ENCODE measurements at regions not wholly inside any gene's neighbourhood (a gene's known extent, or its start where the extent isn't known, plus 50 kb on each side); places are given as distances from the start of the nearest gene placed in this dataset.

DNA sequence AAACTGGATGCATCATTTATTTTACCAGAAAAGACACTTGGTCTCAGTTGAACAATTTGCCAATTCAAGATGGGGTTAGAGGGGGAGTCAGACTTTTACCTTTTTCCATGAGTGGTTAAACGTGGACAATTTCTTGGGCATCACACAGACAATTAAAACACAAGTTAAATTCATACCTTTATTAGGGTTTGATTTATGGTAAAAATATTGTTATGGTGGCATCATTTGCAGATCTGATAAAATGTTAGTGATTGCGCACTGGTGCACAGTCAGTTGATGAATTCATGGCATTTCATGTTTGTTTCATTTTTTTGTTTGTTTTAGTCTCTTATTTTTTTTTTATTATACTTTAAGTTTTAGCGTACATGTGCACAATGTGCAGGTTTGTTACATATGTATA lies 399.9 kb downstream of the DOK5 start:
- H3K27me3 ChIP-seq: no peaks in the 10 kb centered on the region
- DNase-seq (no peak), ATAC-seq (no peak)
- H3K27ac ChIP-seq: no peak overlapping the region
- TF ChIP-seq, protein P1, sequence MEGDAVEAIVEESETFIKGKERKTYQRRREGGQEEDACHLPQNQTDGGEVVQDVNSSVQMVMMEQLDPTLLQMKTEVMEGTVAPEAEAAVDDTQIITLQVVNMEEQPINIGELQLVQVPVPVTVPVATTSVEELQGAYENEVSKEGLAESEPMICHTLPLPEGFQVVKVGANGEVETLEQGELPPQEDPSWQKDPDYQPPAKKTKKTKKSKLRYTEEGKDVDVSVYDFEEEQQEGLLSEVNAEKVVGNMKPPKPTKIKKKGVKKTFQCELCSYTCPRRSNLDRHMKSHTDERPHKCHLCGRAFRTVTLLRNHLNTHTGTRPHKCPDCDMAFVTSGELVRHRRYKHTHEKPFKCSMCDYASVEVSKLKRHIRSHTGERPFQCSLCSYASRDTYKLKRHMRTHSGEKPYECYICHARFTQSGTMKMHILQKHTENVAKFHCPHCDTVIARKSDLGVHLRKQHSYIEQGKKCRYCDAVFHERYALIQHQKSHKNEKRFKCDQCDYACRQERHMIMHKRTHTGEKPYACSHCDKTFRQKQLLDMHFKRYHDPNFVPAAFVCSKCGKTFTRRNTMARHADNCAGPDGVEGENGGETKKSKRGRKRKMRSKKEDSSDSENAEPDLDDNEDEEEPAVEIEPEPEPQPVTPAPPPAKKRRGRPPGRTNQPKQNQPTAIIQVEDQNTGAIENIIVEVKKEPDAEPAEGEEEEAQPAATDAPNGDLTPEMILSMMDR (IDR thresholded peaks at IDR 0.05): no peak
- TF ChIP-seq POLR2A (IDR thresholded peaks at IDR 0.05): no peak
- WGBS, 4 donors: 77 to 82% (median 79%) methylated on average over 3 of the region's 3 CpGs
- no peak overlapping the region for H3K4me3 ChIP-seq
- no peaks in the 10 kb centered on the region for H3K36me3 ChIP-seq
- H3K4me1 ChIP-seq: no peaks in the 10 kb centered on the region
- H3K9me3 ChIP-seq: peaks cover 0 to 7% (median 0%) of the 10 kb centered on the region in 12 donors
- intact Hi-C loops (cut with DNase I): no loop called here

DNA sequence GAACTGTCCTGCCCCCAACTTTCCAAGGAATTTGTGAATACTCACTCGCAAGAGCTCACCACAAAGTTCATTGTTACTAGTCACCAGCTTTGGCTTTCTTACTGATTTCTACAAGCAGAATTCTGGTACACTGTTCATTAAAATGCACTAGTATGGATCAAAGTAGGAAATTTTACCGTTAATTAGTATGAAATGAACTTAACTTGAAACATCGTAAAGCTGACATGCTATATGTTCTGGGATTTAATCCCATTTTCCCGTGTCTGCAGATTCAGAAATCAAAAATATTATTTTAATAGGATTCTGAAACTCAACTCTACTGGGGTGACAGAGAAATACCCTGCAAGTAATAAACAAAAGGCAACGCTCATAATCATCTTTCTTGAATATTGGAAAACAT lies 399.3 kb downstream of the DOK5 start:
- H3K9me3 ChIP-seq: peaks cover 0 to 7% (median 0%) of the 10 kb centered on the region in 12 donors
- intact Hi-C loops (cut with DNase I): no loop called here
- ATAC-seq (no peak), DNase-seq (no peak)
- H3K27ac ChIP-seq: no peak overlapping the region
- TF ChIP-seq, protein P1 (IDR thresholded peaks at IDR 0.05): no peak
- TF ChIP-seq POLR2A (IDR thresholded peaks at IDR 0.05): no peak
- no peaks in the 10 kb centered on the region for H3K36me3 ChIP-seq
- 83 to 88% (median 86%) methylated on average over 5 of the region's 5 CpGs for WGBS, 4 donors
- no peak overlapping the region for H3K4me3 ChIP-seq
- H3K27me3 ChIP-seq: no peaks in the 10 kb centered on the region
- no peaks in the 10 kb centered on the region for H3K4me1 ChIP-seq

DNA sequence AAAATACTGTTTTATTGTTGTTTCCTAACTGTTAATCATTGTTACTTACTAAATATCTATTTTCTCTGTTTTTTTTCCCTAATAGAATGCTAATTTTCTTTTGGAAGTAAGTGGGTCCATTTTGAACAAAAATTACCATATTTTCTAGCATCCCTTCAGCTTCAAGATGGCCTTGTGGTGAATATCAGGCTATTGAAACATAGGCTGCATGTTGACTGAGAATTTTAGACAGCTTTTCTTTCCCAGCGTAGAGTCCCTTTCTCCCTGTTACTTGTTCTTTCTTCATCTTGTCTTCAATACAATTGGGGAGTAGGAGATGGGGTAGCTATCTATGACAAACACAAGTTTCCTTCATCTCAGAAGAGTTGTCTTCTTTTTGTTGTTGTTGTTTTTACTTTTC lies 397.0 kb downstream of the DOK5 start:
- no peak overlapping the region for H3K4me3 ChIP-seq
- H3K36me3 ChIP-seq: no peaks in the 10 kb centered on the region
- no peak overlapping the region for H3K27ac ChIP-seq
- ATAC-seq (no peak), DNase-seq (no peak)
- H3K9me3 ChIP-seq: peaks cover 0 to 7% (median 0%) of the 10 kb centered on the region in 12 donors
- intact Hi-C loops (cut with DNase I): no loop called here
- no peak for TF ChIP-seq POLR2A (IDR thresholded peaks at IDR 0.05)
- TF ChIP-seq, protein P1 (IDR thresholded peaks at IDR 0.05): no peak
- 80 to 93% (median 90%) methylated on average over 1 of the region's 1 CpG for WGBS, 4 donors
- no peaks in the 10 kb centered on the region for H3K4me1 ChIP-seq
- no peaks in the 10 kb centered on the region for H3K27me3 ChIP-seq

DNA sequence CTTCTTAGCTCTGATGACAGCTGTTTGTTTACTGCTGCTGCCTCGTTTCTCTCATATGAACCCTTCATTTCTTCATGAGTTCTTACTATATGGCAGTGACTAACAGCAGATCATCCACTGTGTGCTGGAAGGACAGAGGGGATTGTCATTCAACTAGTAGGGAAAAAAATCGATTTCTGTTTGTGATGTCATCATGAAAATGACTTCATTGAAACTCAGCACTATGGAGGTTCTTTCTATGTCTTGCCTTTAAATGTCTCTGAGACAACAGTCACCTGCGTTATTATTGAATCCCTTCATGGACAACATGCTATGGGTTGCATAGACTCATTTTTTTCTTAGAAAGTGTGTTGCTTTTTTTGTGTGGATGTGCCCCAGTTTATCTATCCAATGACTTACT lies 394.4 kb downstream of the DOK5 start:
- no peak overlapping the region for H3K27ac ChIP-seq
- WGBS, 4 donors: 57 to 63% (median 61%) methylated on average over 3 of the region's 3 CpGs
- no peaks in the 10 kb centered on the region for H3K36me3 ChIP-seq
- peaks cover 0 to 7% (median 0%) of the 10 kb centered on the region in 12 donors for H3K9me3 ChIP-seq
- H3K27me3 ChIP-seq: no peaks in the 10 kb centered on the region
- intact Hi-C loops (cut with DNase I): no loop called here
- DNase-seq: no peak
- no peaks in the 10 kb centered on the region for H3K4me1 ChIP-seq
- ATAC-seq: no peak
- H3K4me3 ChIP-seq: no peak overlapping the region
- TF ChIP-seq POLR2A (IDR thresholded peaks at IDR 0.05): no peak
- TF ChIP-seq, protein P1 (IDR thresholded peaks at IDR 0.05): no peak
